Adrenal gland (tissue), 5 donors: ENCODE measurements at regions not wholly inside any gene's neighbourhood (a gene's known extent, or its start where the extent isn't known, plus 50 kb on each side); places are given as distances from the start of the nearest gene placed in this dataset.

Experiments used
- POLR2A ChIP-seq, 2 donors: fragments of 450-650 bp; IDR thresholded peaks; one replicate each; pipeline ENCODE4 v1.6.1; 2017; ENCODE audit warnings: antibody characterized with exemption in 2 of 2, mild to moderate bottlenecking in 2 of 2, moderate library complexity in 1 of 2
- TF ChIP-seq, protein P1 (sequence below), 6 experiments: fragments of 450-650 bp in 4 of 6; fragments of 200-600 bp in 2 of 6; sonication (generic) in 1 of 6; IDR thresholded peaks; 1 replicate in 5 of 6; 2 replicates in 1 of 6; pipeline versions ENCODE4 v1.5.1 to v1.8.0; 2016 to 2021; ENCODE audit warnings: antibody characterized with exemption in 6 of 6, mild to moderate bottlenecking in 2 of 6, moderate library complexity in 1 of 6
- donor health status: DM: no; HTN: no; CAD: no.

DNA sequence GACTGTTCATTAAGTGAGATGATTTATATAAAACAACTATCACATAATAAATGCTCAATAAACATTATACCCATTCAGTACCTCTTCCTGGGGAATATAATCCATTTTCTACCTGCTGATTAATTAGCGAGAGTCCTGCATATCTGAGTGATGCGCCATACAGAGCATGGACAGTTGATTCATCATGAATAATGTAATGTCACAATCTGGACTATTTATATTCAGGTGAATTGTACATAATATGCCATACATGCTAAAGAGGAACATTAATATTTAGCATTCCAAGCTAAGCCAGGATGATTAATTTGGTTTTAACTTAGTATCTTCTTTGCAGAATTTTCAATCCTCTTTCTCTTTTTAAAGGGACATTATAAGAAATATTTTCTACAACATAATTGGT, 362.0 kb upstream of the XYLT1 start:
- TF ChIP-seq, protein P1, sequence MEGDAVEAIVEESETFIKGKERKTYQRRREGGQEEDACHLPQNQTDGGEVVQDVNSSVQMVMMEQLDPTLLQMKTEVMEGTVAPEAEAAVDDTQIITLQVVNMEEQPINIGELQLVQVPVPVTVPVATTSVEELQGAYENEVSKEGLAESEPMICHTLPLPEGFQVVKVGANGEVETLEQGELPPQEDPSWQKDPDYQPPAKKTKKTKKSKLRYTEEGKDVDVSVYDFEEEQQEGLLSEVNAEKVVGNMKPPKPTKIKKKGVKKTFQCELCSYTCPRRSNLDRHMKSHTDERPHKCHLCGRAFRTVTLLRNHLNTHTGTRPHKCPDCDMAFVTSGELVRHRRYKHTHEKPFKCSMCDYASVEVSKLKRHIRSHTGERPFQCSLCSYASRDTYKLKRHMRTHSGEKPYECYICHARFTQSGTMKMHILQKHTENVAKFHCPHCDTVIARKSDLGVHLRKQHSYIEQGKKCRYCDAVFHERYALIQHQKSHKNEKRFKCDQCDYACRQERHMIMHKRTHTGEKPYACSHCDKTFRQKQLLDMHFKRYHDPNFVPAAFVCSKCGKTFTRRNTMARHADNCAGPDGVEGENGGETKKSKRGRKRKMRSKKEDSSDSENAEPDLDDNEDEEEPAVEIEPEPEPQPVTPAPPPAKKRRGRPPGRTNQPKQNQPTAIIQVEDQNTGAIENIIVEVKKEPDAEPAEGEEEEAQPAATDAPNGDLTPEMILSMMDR (IDR thresholded peaks at IDR 0.05) = no peak
- no peak for TF ChIP-seq POLR2A (IDR thresholded peaks at IDR 0.05)
